ENCODE measurements at regions not wholly inside any gene's neighbourhood (a gene's known extent, or its start where the extent isn't known, plus 50 kb on each side); places are given as distances from the start of the nearest gene placed in this dataset.

DNA sequence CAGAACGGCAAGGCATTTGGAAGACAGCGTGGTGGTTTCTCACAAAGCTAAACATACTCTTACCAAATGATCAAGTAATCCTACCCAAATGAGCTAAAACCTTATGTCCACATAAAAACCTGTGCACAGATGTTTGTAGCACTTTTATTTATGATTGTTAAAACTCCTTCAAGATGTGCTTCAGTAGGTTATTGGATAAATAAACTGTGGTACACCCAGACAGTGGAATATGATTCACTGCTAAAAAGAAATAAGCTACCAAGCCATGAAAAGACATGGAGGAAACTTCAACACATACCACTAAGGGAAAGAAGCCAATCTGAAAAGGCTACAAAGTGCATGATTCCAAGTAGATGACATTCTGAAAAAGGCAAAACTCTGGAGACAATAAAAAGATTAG, 94.2 kb downstream of the FOXD1 start:
- TF ChIP-seq, protein P1, sequence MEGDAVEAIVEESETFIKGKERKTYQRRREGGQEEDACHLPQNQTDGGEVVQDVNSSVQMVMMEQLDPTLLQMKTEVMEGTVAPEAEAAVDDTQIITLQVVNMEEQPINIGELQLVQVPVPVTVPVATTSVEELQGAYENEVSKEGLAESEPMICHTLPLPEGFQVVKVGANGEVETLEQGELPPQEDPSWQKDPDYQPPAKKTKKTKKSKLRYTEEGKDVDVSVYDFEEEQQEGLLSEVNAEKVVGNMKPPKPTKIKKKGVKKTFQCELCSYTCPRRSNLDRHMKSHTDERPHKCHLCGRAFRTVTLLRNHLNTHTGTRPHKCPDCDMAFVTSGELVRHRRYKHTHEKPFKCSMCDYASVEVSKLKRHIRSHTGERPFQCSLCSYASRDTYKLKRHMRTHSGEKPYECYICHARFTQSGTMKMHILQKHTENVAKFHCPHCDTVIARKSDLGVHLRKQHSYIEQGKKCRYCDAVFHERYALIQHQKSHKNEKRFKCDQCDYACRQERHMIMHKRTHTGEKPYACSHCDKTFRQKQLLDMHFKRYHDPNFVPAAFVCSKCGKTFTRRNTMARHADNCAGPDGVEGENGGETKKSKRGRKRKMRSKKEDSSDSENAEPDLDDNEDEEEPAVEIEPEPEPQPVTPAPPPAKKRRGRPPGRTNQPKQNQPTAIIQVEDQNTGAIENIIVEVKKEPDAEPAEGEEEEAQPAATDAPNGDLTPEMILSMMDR (IDR thresholded peaks at IDR 0.05; ENCODE audit: extremely low read depth, missing control alignments) = no peak
- no peak for DNase-seq (ENCODE audit: low spot score)

DNA sequence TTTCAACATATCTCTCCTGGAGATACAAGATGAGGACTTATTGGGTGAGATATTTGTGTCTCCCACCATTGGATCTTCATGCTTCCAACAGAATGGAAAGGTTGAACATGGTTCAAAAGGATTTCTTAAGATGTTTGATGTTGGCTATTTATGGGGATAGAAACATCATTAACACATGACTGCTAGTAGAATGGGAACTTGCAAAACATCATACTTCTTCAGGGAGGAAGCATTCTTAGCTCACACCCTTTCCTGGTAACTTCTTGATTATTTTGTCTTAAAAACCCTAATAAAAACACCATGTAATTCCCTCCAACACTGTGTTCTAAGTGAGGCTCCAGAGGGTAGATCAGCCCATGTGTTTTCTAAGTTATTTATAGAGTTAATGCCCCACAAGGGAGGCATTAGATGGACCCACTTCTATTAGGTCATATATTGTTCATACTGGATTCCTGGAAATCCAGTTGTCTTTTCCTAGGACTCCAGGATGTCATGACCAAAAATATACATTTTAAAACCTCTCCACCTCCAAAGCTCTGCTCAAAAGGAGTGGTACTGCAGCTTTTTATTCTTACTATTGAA, 95.8 kb downstream of the FOXD1 start:
- TF ChIP-seq, protein P1 (IDR thresholded peaks at IDR 0.05; ENCODE audit: extremely low read depth, missing control alignments) = no peak
- no peak for DNase-seq (ENCODE audit: low spot score)

DNA sequence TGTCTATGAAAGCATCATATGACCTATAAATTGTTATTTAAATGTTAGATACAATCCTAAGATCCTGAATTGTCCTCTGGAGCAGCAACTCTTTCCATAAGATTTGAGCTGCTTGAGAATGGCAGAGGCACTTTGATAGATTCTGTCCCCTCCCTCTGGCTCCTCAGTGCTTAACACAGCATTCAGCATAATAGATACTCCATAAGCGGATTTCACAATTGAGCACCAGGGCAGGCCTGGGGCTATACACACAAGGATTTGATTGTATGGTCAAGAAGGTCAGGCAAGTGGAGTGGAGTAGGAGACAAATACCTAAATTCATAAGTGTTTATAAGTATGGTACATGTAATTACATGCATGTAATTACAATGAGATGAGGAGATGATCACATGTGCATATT, 96.3 kb downstream of the FOXD1 start:
- DNase-seq (ENCODE audit: low spot score) = no peak
- TF ChIP-seq, protein P1 (IDR thresholded peaks at IDR 0.05; ENCODE audit: extremely low read depth, missing control alignments) = no peak

DNA sequence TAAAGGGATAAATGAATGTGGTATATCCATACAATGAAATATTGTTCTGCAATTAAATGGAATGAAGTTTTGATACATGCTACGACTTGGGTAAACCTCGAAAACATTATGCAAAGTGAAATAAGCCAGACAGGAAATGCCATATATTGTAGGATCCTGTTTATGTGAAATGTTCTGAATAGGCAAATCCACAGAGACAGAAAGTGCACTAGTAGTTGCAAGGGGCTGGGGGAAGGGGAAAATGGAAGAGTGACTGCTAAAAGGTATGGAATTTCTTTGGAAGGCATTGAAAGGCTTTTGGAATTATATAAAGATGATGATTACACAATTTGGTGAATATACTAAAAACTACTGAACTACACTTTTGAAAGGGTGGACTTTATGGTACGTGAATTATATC, 97.0 kb downstream of the FOXD1 start:
- TF ChIP-seq, protein P1 (IDR thresholded peaks at IDR 0.05; ENCODE audit: extremely low read depth, missing control alignments) = no peak
- no peak for DNase-seq (ENCODE audit: low spot score)

DNA sequence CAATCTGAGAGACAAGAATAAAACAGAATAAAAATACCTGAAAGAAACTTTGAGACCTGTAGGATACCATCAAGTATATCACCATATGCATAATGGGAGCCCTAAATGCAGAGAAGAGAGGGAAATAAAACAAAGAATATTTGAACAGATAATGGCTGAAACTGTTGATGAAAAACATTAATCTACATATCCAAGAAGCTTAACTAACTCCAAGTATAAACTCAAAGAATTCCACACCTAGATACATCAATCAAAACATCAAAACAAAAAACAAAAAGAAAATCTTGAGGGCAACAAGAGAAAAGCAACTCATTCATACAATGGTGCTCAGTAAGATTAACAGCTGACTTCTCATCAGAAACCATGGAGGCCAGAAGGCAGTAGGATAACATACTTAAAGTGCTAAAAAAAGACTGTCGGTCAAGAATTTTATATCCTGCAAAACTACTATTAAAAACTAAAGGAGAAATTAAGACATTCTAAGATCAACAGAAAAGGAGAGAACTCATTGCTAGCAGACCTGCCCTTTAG, 101.6 kb downstream of the FOXD1 start:
- no peak for DNase-seq (ENCODE audit: low spot score)
- TF ChIP-seq, protein P1 (IDR thresholded peaks at IDR 0.05; ENCODE audit: extremely low read depth, missing control alignments) = no peak

DNA sequence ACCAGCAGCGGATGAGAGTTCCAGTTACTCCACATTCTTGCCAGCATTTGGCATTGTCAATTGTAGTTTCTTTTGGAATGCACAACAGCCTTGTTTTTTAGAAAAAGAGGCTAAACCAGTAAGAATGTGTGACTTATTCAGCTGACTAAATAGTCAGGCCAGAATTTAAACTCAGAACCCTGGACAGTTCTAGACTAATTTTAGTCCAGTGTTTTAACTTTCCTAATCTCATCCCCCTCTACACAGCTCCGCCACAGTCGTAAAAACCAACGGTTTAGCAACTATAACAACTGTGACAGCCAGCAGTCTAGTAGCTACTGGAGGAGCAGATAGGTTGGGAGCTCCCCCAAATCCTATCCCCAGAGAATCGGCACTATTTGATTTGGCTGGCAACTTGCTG, 103.7 kb downstream of the FOXD1 start:
- no peak for DNase-seq (ENCODE audit: low spot score)
- TF ChIP-seq, protein P1 (IDR thresholded peaks at IDR 0.05; ENCODE audit: extremely low read depth, missing control alignments) = no peak

DNA sequence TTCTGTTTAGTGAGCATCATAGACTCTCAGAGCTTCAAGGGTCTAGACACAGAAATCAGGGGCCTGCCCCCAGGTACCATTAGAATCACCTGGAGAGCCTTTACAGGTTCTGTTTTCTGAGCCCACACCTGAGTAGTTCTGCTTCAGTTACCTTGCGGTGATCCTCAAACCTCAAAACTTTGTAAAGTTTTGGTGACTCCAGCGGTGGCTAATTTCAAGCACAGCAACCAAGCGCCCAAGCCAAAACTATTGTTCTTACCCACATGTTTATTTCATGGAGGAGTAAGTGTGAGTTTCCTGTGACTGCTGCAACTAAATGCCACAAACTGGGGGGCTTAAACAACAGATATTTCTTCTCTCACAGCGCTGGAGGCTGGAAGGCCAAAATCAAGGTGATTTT, 108.9 kb downstream of the FOXD1 start:
- TF ChIP-seq, protein P1 (IDR thresholded peaks at IDR 0.05; ENCODE audit: extremely low read depth, missing control alignments) = no peak
- DNase-seq (ENCODE audit: low spot score) = no peak
